ENCODE measurements at regions not wholly inside any gene's neighbourhood (a gene's known extent, or its start where the extent isn't known, plus 50 kb on each side); places are given as distances from the start of the nearest gene placed in this dataset.

DNA sequence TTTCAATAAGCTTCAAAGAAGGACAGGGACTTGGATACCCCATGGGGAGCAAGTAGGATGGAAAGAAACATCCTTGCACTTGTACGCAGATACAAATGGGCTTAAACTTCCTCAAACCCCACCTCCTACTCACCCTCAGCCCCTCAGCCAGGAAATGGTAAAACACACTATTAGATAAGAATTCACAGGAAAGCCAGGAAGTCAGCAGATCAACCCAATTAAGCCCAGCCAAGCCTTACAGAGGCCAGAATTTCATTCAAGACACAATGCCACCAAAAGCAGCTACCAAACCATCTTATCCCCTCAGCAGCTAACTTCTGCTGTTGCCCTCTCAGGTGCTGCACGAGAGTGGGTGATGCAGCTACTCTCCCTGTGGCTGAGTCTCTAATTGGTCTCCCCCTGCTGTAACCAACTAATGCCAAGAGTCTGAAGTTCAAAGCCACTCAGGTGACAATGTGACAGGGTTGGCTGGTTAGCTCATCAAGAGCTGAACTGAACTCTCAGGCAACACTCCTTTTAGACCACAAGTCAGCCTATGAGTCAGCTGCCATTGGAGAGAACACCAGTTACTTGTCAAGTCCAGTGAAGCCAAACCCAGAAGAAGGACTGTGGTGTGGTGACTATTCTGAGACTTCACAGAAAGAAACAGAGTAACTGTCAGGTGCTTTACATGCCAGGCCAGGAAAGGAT is 201.9 kb downstream of the ZNF608 start:
- TF ChIP-seq EZH2 (IDR thresholded peaks at IDR 0.05; ENCODE audit: borderline replicate concordance, low read depth, low read length, severe bottlenecking) (no peak), POLR2AphosphoS5 (IDR thresholded peaks at IDR 0.05; ENCODE audit: insufficient read depth, low read depth, low read length) (no peak), GATA2 (IDR thresholded peaks at IDR 0.05; ENCODE audit: insufficient read depth, insufficient read length, low read depth, low read length) (no peak), JUN (IDR thresholded peaks at IDR 0.05; ENCODE audit: borderline replicate concordance, insufficient read depth, insufficient read length, low read depth) (no peak), POLR2A (IDR thresholded peaks at IDR 0.05; ENCODE audit: low read depth, low read length) (no peak), FOS (IDR thresholded peaks at IDR 0.05; ENCODE audit: borderline replicate concordance, insufficient read depth, low read length) (no peak), MYC (IDR thresholded peaks at IDR 0.05; ENCODE audit: low read depth, low read length) (no peak)
- TF ChIP-seq, protein P1, sequence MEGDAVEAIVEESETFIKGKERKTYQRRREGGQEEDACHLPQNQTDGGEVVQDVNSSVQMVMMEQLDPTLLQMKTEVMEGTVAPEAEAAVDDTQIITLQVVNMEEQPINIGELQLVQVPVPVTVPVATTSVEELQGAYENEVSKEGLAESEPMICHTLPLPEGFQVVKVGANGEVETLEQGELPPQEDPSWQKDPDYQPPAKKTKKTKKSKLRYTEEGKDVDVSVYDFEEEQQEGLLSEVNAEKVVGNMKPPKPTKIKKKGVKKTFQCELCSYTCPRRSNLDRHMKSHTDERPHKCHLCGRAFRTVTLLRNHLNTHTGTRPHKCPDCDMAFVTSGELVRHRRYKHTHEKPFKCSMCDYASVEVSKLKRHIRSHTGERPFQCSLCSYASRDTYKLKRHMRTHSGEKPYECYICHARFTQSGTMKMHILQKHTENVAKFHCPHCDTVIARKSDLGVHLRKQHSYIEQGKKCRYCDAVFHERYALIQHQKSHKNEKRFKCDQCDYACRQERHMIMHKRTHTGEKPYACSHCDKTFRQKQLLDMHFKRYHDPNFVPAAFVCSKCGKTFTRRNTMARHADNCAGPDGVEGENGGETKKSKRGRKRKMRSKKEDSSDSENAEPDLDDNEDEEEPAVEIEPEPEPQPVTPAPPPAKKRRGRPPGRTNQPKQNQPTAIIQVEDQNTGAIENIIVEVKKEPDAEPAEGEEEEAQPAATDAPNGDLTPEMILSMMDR (IDR thresholded peaks at IDR 0.05; ENCODE audit: extremely low read depth in 1 of 2, insufficient read depth in 1 of 2, low read depth in 1 of 2, low read length in 2 of 2) = no peak
- TF ChIP-seq, protein P2, sequence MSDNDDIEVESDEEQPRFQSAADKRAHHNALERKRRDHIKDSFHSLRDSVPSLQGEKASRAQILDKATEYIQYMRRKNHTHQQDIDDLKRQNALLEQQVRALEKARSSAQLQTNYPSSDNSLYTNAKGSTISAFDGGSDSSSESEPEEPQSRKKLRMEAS (IDR thresholded peaks at IDR 0.05; ENCODE audit: insufficient read depth, insufficient read length) = no peak

All from endothelial cell of umbilical vein (primary cell).